WERI-Rb-1 (cell line): ENCODE measurements at regions not wholly inside any gene's neighbourhood (a gene's known extent, or its start where the extent isn't known, plus 50 kb on each side); places are given as distances from the start of the nearest gene placed in this dataset.

Experiments
- DNase-seq: peaks from one replicate; pipeline ENCODE4 v3.0.0-alpha.2; 2020
- H3K27ac ChIP-seq: fragments of 250-450 bp; sonication (Bioruptor Pico); 2 replicates; pipeline ENCODE4 v1.5.1; 2020; ENCODE audit warnings: mild to moderate bottlenecking, moderate library complexity
- H3K27me3 ChIP-seq: fragments of 250-450 bp; sonication (Bioruptor Pico); 2 replicates; pipeline ENCODE4 v1.5.1; 2021; ENCODE audit warnings: mild to moderate bottlenecking, low read depth, moderate library complexity; ENCODE audit not compliant: insufficient read depth, severe bottlenecking
- H3K36me3 ChIP-seq: fragments of 250-450 bp; sonication (Bioruptor Pico); 2 replicates; pipeline ENCODE4 v1.5.1; 2020; ENCODE audit warnings: mild to moderate bottlenecking, moderate library complexity
- H3K4me3 ChIP-seq: 2 replicates; pipeline ENCODE4 v1.5.1; 2011; ENCODE audit warnings: low read depth, mild to moderate bottlenecking, control low read depth, low read length
- H3K9me3 ChIP-seq: fragments of 250-450 bp; sonication (Bioruptor Pico); 2 replicates; pipeline ENCODE4 v1.5.1; 2021; ENCODE audit warnings: mild to moderate bottlenecking, moderate library complexity; ENCODE audit not compliant: severe bottlenecking
- TF ChIP-seq, protein P1 (sequence below): IDR thresholded peaks from 2 replicates; pipeline ENCODE4 v1.5.1; 2011; ENCODE audit warnings: low read depth, mild to moderate bottlenecking, control low read depth, inconsistent platforms, low read length

DNA sequence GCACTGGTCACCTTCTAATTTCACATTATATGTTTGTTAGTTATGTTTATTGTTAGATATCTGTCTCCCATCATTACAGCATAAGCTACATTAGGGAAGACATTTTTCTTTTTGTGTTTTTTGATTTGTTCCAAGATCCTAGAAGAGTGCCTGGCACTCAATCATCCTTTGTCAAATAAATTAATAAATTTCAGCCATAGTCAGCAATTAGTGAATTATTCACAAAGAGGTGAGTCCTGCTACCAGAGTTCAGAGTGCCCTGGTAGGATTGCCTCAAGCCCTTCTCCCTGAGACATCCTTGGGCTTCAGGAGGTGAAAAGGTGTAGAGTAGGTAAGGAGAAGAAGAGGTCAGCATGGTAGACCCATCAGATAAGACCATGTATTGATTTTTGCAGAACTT is 186.2 kb upstream of the CTAGE1 start:
- peaks cover 76% of the 10 kb centered on the region for H3K27me3 ChIP-seq
- H3K4me3 ChIP-seq = no peak overlapping the region
- H3K27ac ChIP-seq = no peak overlapping the region
- DNase-seq = no peak
- no peaks in the 10 kb centered on the region for H3K9me3 ChIP-seq
- H3K36me3 ChIP-seq = no peaks in the 10 kb centered on the region
- TF ChIP-seq, protein P1, sequence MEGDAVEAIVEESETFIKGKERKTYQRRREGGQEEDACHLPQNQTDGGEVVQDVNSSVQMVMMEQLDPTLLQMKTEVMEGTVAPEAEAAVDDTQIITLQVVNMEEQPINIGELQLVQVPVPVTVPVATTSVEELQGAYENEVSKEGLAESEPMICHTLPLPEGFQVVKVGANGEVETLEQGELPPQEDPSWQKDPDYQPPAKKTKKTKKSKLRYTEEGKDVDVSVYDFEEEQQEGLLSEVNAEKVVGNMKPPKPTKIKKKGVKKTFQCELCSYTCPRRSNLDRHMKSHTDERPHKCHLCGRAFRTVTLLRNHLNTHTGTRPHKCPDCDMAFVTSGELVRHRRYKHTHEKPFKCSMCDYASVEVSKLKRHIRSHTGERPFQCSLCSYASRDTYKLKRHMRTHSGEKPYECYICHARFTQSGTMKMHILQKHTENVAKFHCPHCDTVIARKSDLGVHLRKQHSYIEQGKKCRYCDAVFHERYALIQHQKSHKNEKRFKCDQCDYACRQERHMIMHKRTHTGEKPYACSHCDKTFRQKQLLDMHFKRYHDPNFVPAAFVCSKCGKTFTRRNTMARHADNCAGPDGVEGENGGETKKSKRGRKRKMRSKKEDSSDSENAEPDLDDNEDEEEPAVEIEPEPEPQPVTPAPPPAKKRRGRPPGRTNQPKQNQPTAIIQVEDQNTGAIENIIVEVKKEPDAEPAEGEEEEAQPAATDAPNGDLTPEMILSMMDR = no peak

DNA sequence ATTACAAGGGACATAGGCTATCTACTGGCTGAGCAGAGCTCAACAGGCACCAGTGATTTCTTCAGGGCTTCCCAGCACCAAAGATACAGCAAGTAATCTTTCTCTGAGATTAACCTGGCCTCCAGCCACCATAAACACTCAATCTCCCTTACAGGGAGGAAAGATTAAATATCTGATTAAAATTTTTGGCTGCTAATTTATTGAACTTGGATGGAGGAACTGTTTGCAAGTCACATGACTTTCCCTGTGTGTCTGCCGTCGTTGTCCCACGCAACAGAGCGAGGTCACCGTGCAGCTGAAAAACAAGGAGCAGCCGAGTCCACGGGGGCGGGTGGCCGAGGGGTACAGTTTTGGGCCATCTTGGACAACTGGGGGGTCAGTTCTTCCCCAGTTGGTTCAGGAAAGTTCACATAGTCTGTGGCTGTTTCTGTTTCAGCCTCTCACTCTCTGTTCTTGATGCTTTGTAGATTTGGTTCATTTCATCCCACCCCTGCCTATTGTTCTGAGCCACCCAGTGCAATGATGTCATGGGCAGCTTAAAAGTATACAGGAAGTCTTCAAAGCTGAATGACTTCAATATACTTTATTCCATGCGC is 186.8 kb upstream of the CTAGE1 start:
- DNase-seq = no peak
- Histone ChIP-seq H3K36me3 (no peaks in the 10 kb centered on the region), H3K27me3 (peaks cover 77% of the 10 kb centered on the region), H3K4me3 (no peak overlapping the region), H3K27ac (no peak overlapping the region), H3K9me3 (no peaks in the 10 kb centered on the region)
- TF ChIP-seq, protein P1 = no peak

DNA sequence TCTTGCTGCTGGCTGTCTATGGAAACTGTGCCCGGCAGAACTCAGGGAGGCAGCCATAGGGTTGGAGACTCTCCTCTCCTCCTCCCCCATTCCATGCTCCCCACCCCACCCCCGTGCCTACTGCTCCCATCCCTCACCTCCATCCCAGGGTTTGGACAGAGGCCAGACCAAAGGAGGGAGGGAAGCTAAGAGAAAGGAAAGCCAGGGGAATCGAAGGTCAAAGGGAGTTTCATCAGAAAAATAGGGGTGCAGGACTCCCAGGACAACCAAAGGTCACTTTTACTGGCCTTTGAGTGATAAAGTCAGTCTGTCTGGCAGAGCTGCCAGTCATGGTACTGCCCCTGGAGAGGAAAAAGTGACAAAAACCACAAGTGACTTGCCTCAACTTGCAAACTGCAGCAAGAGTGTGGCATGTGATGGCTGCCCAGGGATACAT is 187.3 kb upstream of the CTAGE1 start:
- TF ChIP-seq, protein P1 = no peak
- no peak overlapping the region for H3K27ac ChIP-seq
- DNase-seq = no peak
- H3K36me3 ChIP-seq = no peaks in the 10 kb centered on the region
- peaks cover 80% of the 10 kb centered on the region for H3K27me3 ChIP-seq
- no peaks in the 10 kb centered on the region for H3K9me3 ChIP-seq
- no peak overlapping the region for H3K4me3 ChIP-seq

DNA sequence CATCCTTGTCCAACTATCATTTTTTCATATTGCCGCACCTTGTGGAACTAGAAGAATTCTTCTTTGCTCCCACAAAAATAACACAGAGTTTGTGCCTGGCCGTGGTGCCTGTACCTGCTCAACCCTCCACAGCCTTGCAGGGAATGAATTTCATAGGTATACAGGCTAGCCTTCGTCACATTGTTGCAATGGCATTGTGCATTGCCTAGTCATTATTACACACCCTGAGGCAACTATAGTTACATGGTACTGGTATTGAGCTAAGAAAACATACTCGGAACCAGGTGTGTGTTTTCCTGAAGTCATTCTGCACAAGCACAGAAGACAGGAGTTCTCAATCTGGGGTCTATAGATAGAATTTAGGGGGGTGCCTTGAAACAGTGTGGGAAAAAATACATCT is 188.0 kb upstream of the CTAGE1 start:
- Histone ChIP-seq H3K27ac (no peak overlapping the region), H3K9me3 (no peaks in the 10 kb centered on the region), H3K36me3 (no peaks in the 10 kb centered on the region), H3K27me3 (peaks cover 80% of the 10 kb centered on the region), H3K4me3 (no peak overlapping the region)
- TF ChIP-seq, protein P1 = no peak
- no peak for DNase-seq

DNA sequence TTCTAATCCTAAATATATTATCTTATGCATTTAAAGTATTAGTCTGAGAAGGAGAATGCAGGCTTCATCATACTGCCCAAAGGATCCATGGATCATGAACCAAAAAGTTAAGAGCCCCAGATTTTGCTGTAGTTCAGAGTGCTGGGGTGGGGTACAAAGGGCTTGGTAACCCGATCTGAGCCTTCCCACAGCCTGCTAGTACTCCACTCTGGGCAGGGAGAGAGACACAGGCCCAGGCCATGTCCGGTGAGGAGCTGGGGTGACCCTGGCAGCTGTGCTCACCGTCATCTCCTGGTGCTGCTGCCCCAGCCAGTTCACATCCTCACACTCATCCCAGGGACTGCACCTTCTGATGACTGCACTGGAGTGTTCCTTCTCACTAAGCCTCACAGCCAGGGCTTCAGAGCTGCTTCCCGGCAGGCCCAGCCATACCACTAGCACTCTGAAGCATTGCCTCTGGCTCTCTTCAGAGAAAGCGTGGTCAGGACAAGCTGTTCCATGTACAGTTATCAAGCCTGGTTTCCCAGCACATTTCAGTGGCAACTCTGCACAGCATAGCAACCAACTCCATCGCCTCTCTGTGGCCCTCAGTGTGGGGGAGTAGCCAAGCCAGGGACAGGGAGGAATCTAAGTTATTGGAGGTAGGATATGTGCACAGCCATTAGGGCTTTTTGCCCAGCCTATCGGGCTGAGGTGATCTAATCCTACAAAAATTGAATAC is 189.0 kb upstream of the CTAGE1 start:
- no peak for DNase-seq
- Histone ChIP-seq H3K4me3 (no peak overlapping the region), H3K27ac (no peak overlapping the region)

More for the DNA sequence above, 189.0 kb upstream of the CTAGE1 start:
- Histone ChIP-seq H3K27me3 (peaks cover 85% of the 10 kb centered on the region), H3K36me3 (no peaks in the 10 kb centered on the region), H3K9me3 (no peaks in the 10 kb centered on the region)
- TF ChIP-seq, protein P1 = no peak
